Calu3 (cell line): ENCODE measurements at regions not wholly inside any gene's neighbourhood (a gene's known extent, or its start where the extent isn't known, plus 50 kb on each side); places are given as distances from the start of the nearest gene placed in this dataset.

Experiments used
- BruUV-seq: library from RNA; stranded (reverse); fragments of 400-500 nt; replicated peaks from 2 replicates; lab custom pipeline; 2021; lab: Mats Ljungman, UMichigan
- CTCF ChIA-PET: fragments of 300-600 bp; sonication (Branson Sonifier 250); formaldehyde crosslinking; loops from one replicate; lab custom pipeline; 2022; ENCODE audit warnings: antibody characterized with exemption; lab: Charles Lee
- DNase-seq: peaks from one replicate; pipeline ENCODE4 v3.0.0; 2022
- H3K27ac Mint-ChIP-seq: one replicate; pipeline ENCODE4 v1.8.0; 2022; ENCODE audit warnings: mixed read lengths; ENCODE audit not compliant: unreplicated experiment
- H3K27me3 Mint-ChIP-seq: one replicate; pipeline ENCODE4 v1.8.0; 2022; ENCODE audit warnings: mixed read lengths; ENCODE audit not compliant: unreplicated experiment
- H3K36me3 Mint-ChIP-seq: one replicate; pipeline ENCODE4 v1.8.0; 2022; ENCODE audit warnings: mild to moderate bottlenecking, moderate library complexity, mixed read lengths; ENCODE audit not compliant: insufficient read depth, unreplicated experiment
- H3K4me1 Mint-ChIP-seq: one replicate; pipeline ENCODE4 v1.8.0; 2022; ENCODE audit warnings: mild to moderate bottlenecking, low read depth, mixed read lengths; ENCODE audit not compliant: unreplicated experiment
- H3K4me3 Mint-ChIP-seq: one replicate; pipeline ENCODE4 v1.8.0; 2022; ENCODE audit warnings: mild to moderate bottlenecking, low read depth, moderate library complexity, mixed read lengths; ENCODE audit not compliant: unreplicated experiment
- H3K9me3 Mint-ChIP-seq: one replicate; pipeline ENCODE4 v1.8.0; 2022; ENCODE audit warnings: low read depth, mixed read lengths; ENCODE audit not compliant: unreplicated experiment
- intact Hi-C: fragments of 100-400 bp; cut with micrococcal nuclease; formaldehyde crosslinking; loops from one replicate; pipeline ENCODE4 v1.10.0; 2022; ENCODE audit not compliant: unreplicated experiment
- TF ChIP-seq, protein P1 (sequence below): fragments of 200-600 bp; IDR thresholded peaks from one replicate; pipeline ENCODE4 v1.8.0; 2022; ENCODE audit warnings: antibody characterized with exemption; ENCODE audit not compliant: unreplicated experiment

DNA sequence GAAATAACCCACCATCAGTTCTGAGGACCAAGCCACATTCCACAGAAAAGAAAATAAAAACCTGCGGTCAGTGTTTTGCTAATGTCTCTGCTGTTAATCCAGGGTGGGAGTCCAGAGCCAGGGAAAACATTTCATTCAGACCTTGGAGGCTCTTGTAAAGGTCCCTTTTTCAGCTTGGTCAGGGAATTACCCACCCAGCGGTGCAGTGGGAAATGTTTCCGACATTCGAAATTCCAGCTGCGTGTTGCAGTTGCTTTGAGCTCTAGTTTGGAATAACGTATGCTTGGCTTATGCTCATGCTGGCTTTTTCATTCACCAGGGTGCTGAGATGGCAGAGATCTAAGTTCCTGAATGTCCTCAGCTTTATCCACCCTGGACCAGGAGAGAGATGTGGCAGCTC is 219.1 kb downstream of the TRIB2 start:
- CTCF ChIA-PET, result no interaction called here
- no peaks in the 10 kb centered on the region for H3K36me3 Mint-ChIP-seq
- no peak overlapping the region for H3K4me3 Mint-ChIP-seq
- no TSS peak for BruUV-seq
- no peak overlapping the region for H3K27ac Mint-ChIP-seq
- TF ChIP-seq, protein P1, sequence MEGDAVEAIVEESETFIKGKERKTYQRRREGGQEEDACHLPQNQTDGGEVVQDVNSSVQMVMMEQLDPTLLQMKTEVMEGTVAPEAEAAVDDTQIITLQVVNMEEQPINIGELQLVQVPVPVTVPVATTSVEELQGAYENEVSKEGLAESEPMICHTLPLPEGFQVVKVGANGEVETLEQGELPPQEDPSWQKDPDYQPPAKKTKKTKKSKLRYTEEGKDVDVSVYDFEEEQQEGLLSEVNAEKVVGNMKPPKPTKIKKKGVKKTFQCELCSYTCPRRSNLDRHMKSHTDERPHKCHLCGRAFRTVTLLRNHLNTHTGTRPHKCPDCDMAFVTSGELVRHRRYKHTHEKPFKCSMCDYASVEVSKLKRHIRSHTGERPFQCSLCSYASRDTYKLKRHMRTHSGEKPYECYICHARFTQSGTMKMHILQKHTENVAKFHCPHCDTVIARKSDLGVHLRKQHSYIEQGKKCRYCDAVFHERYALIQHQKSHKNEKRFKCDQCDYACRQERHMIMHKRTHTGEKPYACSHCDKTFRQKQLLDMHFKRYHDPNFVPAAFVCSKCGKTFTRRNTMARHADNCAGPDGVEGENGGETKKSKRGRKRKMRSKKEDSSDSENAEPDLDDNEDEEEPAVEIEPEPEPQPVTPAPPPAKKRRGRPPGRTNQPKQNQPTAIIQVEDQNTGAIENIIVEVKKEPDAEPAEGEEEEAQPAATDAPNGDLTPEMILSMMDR, result no peak
- H3K9me3 Mint-ChIP-seq, result no peaks in the 10 kb centered on the region
- no peaks in the 10 kb centered on the region for H3K27me3 Mint-ChIP-seq
- H3K4me1 Mint-ChIP-seq, result no peaks in the 10 kb centered on the region
- intact Hi-C loops, result no loop called here
- no peak for DNase-seq

DNA sequence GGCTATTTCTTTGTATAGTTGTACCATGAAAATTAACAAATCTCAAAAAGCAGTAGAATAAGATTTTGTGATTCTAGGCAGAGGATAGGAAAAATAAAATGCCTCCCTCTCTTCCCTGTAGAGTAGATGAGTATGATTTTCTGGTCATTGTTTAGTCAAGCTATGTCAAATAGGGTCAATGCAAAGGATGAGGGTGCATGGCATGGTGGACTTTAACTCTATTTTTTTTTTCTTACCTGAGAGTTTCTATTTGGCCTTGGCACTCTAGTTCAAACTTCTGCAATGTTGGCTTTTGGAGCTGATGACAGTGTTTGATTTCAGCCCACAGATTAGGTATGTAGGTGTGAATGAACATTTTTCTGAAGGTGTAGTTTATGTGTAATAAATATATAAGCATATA is 224.5 kb downstream of the TRIB2 start:
- TF ChIP-seq, protein P1, result no peak
- Mint-ChIP-seq H3K27me3 (no peaks in the 10 kb centered on the region), H3K36me3 (no peaks in the 10 kb centered on the region), H3K27ac (no peak overlapping the region), H3K4me3 (no peak overlapping the region), H3K9me3 (peaks cover 3% of the 10 kb centered on the region), H3K4me1 (no peaks in the 10 kb centered on the region)
- no TSS peak for BruUV-seq
- intact Hi-C loops, result no loop called here
- DNase-seq, result no peak
- CTCF ChIA-PET, result no interaction called here

DNA sequence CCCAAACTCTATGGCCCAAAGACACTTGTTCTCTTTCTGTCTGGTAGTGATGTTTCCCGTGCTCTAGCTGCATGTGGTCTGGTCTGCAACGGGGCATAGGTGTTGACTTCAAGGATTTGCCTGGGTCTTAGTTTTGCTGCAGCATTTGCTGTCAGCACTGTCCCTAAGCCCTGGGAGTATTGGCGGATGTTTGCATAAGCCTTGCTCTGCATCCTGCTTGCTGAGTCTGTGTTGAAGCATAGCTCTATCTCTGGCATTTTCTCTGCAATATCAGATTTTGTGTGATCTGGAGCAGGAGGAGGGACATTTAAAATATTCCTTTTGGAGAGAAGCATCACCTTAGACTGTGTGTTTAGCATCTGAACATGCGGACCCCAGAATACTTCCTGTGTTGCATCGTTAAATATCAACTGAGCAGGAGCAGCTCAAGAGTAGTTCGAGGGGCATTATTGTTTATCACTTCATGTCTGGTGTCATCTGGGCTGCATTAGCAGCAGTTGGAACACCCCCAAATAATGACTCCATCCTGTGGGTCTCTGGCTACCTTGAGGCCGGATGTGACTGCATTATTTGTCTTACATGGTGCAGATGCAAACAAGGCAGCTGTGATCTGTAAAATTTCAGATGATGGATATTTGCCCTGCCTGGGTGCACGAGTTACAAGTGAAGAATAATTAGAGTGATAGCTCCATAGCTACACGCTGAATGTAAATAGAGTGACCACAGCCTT is 231.7 kb downstream of the TRIB2 start:
- no peak overlapping the region for H3K27ac Mint-ChIP-seq
- intact Hi-C loops, result no loop called here
- no TSS peak for BruUV-seq
- no peak overlapping the region for H3K4me3 Mint-ChIP-seq
- peaks cover 3% of the 10 kb centered on the region for H3K9me3 Mint-ChIP-seq
- CTCF ChIA-PET, result no interaction called here
- no peaks in the 10 kb centered on the region for H3K4me1 Mint-ChIP-seq
- TF ChIP-seq, protein P1, result no peak
- peaks cover 7% of the 10 kb centered on the region for H3K27me3 Mint-ChIP-seq
- DNase-seq, result no peak
- H3K36me3 Mint-ChIP-seq, result no peaks in the 10 kb centered on the region

DNA sequence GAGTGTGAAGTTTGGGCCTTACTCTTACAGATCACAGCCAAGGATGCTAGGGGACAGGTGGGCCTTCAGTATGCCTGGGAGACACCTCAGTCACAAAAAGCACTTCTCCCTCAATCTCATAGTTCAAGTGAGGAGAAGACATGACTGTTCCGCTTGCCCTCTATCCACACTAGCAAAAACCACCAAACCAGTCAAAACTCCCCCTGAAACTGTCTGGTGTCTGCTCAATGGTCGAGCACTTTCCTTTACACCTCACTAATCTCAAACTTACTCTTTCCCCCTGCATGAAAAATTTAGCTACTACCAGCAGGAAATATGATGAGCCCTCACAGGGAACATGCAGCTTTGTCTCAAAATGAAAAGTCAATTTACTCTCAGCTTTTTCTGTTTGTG is 232.2 kb downstream of the TRIB2 start:
- CTCF ChIA-PET, result no interaction called here
- Mint-ChIP-seq H3K9me3 (peaks cover 3% of the 10 kb centered on the region), H3K27ac (no peak overlapping the region), H3K4me3 (no peak overlapping the region), H3K4me1 (no peaks in the 10 kb centered on the region), H3K27me3 (peaks cover 7% of the 10 kb centered on the region), H3K36me3 (no peaks in the 10 kb centered on the region)
- intact Hi-C loops, result no loop called here
- TF ChIP-seq, protein P1, result no peak
- BruUV-seq, result no TSS peak
- DNase-seq, result no peak
